ENCODE measurements at regions not wholly inside any gene's neighbourhood (a gene's known extent, or its start where the extent isn't known, plus 50 kb on each side); places are given as distances from the start of the nearest gene placed in this dataset.

GRCh38 chr15:39432026-39432425, 148.9 kb upstream of the THBS1 start:
- Histone ChIP-seq H3K4me1 (peaks cover 0 to 30% (median 16%) of the 10 kb centered on the region in 4 donors), H3K27ac (peak overlapping the region in 1 of 4 donors; percentile 2), H3K9me3 (no peaks in the 10 kb centered on the region), H3K4me3 (no peak overlapping the region), H3K27me3 (no peaks in the 10 kb centered on the region), H3K36me3 (no peaks in the 10 kb centered on the region)
- WGBS, 2 donors (ENCODE audit: low coverage in 1 of 2) = 67 to 75% methylated on average over 1 of the region's 1 CpG
- in situ Hi-C loops (cut with MboI; ENCODE audit: low pct_ligation_motif_present in 1 of 4, low pct_unique_long_range_greater_than_20kb in 1 of 4, low sequenced_read_pairs in 3 of 4) (no loop called here), intact Hi-C loops (cut with DNase I; ENCODE audit: low total_unique reads) (no loop called here)
- TF ChIP-seq POLR2A (IDR thresholded peaks at IDR 0.05) (no peak), POLR2AphosphoS5 (IDR thresholded peaks at IDR 0.05) (no peak)
- no peak for DNase-seq

DNA sequence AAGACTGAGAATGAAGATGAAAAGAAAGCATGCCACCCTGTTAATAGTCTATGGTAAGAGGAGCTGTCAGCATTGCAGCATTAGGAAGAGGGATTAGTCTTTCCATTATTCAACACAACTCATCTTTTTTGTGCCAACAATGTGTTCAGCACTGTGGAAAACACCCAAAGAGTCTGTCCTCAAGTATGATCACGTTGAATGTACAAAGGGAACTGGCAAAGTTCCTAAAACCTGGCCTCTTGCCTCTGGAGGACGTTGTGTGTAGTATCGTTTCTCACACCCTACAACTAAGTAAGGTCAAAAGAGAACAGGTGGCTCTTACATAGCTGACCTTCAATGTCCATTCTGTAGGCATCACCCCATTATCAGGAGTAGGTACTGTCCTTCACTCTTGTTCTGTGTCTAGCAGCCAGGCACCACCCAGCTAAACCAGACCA, 147.9 kb upstream of the THBS1 start:
- Histone ChIP-seq H3K4me3 (no peak overlapping the region), H3K36me3 (no peaks in the 10 kb centered on the region), H3K27me3 (no peaks in the 10 kb centered on the region), H3K4me1 (peaks cover 0 to 24% (median 14%) of the 10 kb centered on the region in 4 donors), H3K27ac (peak overlapping the region; percentile 2 to 39 (median 26)), H3K9me3 (no peaks in the 10 kb centered on the region)
- no peak for DNase-seq
- in situ Hi-C loops (cut with MboI; ENCODE audit: low pct_ligation_motif_present in 1 of 4, low pct_unique_long_range_greater_than_20kb in 1 of 4, low sequenced_read_pairs in 3 of 4) = no loop called here
- intact Hi-C loops (cut with DNase I; ENCODE audit: low total_unique reads) = no loop called here
- WGBS, 2 donors (ENCODE audit: low coverage in 1 of 2) = 20 to 72% methylated on average over 1 to 3 of the region's 3 CpGs
- TF ChIP-seq POLR2A (IDR thresholded peaks at IDR 0.05) (no peak), POLR2AphosphoS5 (IDR thresholded peaks at IDR 0.05) (no peak), CTCF (IDR thresholded peaks at IDR 0.05) (no peak), EP300 (IDR thresholded peaks at IDR 0.05; ENCODE audit: low read depth) (no peak)

DNA sequence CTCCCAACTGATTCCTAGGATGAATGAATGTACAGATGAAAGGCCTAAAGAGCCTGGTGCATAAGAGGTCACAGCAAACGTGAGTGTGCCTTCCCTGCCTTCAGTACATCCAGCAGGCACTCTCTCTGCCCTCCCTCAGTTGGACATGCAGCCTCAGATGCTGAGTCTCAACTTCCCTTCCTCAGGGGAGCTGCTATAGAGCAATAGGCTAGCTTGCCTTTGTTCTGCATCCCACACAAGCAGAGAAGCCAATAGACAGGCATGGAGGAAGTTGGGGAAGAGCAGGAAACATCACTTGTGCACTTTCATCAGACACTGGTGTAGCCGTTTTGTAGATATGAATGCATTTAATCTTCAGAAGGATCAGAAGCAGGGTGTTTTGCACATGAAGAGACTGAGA, 147.5 kb upstream of the THBS1 start:
- no peak for DNase-seq
- Histone ChIP-seq H3K27me3 (no peaks in the 10 kb centered on the region), H3K4me1 (peaks cover 0 to 21% (median 14%) of the 10 kb centered on the region in 4 donors), H3K27ac (peak overlapping the region; percentile 2 to 39 (median 26)), H3K36me3 (no peaks in the 10 kb centered on the region), H3K9me3 (no peaks in the 10 kb centered on the region), H3K4me3 (no peak overlapping the region)
- intact Hi-C loops (cut with DNase I; ENCODE audit: low total_unique reads) (no loop called here), in situ Hi-C loops (cut with MboI; ENCODE audit: low pct_ligation_motif_present in 1 of 4, low pct_unique_long_range_greater_than_20kb in 1 of 4, low sequenced_read_pairs in 3 of 4) (no loop called here)
- 33 to 62% methylated on average over 1 to 2 of the region's 2 CpGs for WGBS, 2 donors (ENCODE audit: low coverage in 1 of 2)
- TF ChIP-seq CTCF (IDR thresholded peaks at IDR 0.05) (no peak), EP300 (IDR thresholded peaks at IDR 0.05; ENCODE audit: low read depth) (no peak), POLR2A (IDR thresholded peaks at IDR 0.05) (no peak), POLR2AphosphoS5 (IDR thresholded peaks at IDR 0.05) (no peak)

DNA sequence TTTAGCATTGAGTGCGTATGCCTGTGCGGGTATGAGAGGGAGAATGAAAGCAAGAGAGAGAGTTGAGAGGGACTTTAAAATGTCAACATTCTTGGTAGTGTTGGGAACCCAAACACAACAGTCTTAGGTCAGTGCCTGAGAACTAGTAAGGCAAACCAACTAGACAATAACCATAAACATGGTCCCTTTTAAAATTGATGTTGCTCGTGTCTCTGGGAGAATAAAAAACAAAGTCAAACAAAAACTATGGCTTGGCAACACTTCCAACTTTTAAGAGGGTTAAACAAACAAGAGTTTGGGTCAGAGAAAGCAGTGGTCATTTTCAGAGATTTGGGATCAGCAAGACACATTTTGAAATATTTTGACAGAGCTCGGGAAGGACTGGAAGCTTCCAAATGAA, 146.7 kb upstream of the THBS1 start:
- no peaks in the 10 kb centered on the region for H3K9me3 ChIP-seq
- WGBS, 2 donors (ENCODE audit: low coverage in 1 of 2) = 59 to 70% methylated on average over 4 of the region's 4 CpGs
- intact Hi-C loops (cut with DNase I; ENCODE audit: low total_unique reads) (no loop called here), in situ Hi-C loops (cut with MboI; ENCODE audit: low pct_ligation_motif_present in 1 of 4, low pct_unique_long_range_greater_than_20kb in 1 of 4, low sequenced_read_pairs in 3 of 4) (no loop called here)
- H3K27me3 ChIP-seq = no peaks in the 10 kb centered on the region
- H3K4me1 ChIP-seq = peaks cover 0 to 21% (median 14%) of the 10 kb centered on the region in 4 donors
- TF ChIP-seq CTCF (IDR thresholded peaks at IDR 0.05) (no peak), POLR2AphosphoS5 (IDR thresholded peaks at IDR 0.05) (no peak), EP300 (IDR thresholded peaks at IDR 0.05; ENCODE audit: low read depth) (no peak), POLR2A (IDR thresholded peaks at IDR 0.05) (no peak)
- no peak overlapping the region for H3K4me3 ChIP-seq
- peak overlapping the region; percentile 19 to 39 (median 35) for H3K27ac ChIP-seq
- DNase-seq = no peak
- no peaks in the 10 kb centered on the region for H3K36me3 ChIP-seq

- H3K9me3 ChIP-seq = no peaks in the 10 kb centered on the region
- DNase-seq = no peak
- H3K4me3 ChIP-seq = no peak overlapping the region
- TF ChIP-seq POLR2A (IDR thresholded peaks at IDR 0.05) = no peak
- no peak for TF ChIP-seq EP300 (IDR thresholded peaks at IDR 0.05; ENCODE audit: low read depth)
- no peak for TF ChIP-seq POLR2AphosphoS5 (IDR thresholded peaks at IDR 0.05)
- no peak for TF ChIP-seq CTCF (IDR thresholded peaks at IDR 0.05)
- H3K27ac ChIP-seq = peak overlapping the region in 3 of 4 donors; percentile 19 to 39 (median 36)
- H3K27me3 ChIP-seq = no peaks in the 10 kb centered on the region
- WGBS, 2 donors (ENCODE audit: low coverage in 1 of 2) = 51 to 60% methylated on average over 1 to 5 of the region's 5 CpGs
- in situ Hi-C loops (cut with MboI; ENCODE audit: low pct_ligation_motif_present in 1 of 4, low pct_unique_long_range_greater_than_20kb in 1 of 4, low sequenced_read_pairs in 3 of 4) = no loop called here
- no peaks in the 10 kb centered on the region for H3K36me3 ChIP-seq
- H3K4me1 ChIP-seq = peaks cover 0 to 21% (median 12%) of the 10 kb centered on the region in 4 donors
- intact Hi-C loops (cut with DNase I; ENCODE audit: low total_unique reads) = no loop called here
Measured at GRCh38 chr15:39434751-39435238, 146.1 kb upstream of the THBS1 start.

All from transverse colon (tissue), 4 donors.